GM06990 (cell line): ENCODE measurements at regions not wholly inside any gene's neighbourhood (a gene's known extent, or its start where the extent isn't known, plus 50 kb on each side); places are given as distances from the start of the nearest gene placed in this dataset.

Experiments used
- DNase-seq: peaks from one replicate; pipeline ENCODE4 v3.0.0-alpha.2; 2011; ENCODE audit not compliant: insufficient read length; ENCODE audit errors: extremely low read depth
- H3K27me3 ChIP-seq: replicated peaks from 2 replicates; pipeline ENCODE4 v1.6.0; 2011; ENCODE audit warnings: low read length; ENCODE audit not compliant: control insufficient read depth, insufficient read depth
- H3K36me3 ChIP-seq: 2 replicates; pipeline ENCODE4 v1.5.1; 2011; ENCODE audit warnings: low read length; ENCODE audit not compliant: control insufficient read depth, insufficient read depth
- H3K4me3 ChIP-seq: replicated peaks from 2 replicates; pipeline ENCODE4 v1.5.1; 2011; ENCODE audit warnings: low read depth, mild to moderate bottlenecking, control low read depth, low read length
- CTCF ChIP-seq: IDR thresholded peaks from 2 replicates; pipeline ENCODE4 v1.5.1; 2011; ENCODE audit warnings: low read length, control low read depth, mild to moderate bottlenecking, inconsistent platforms; ENCODE audit not compliant: insufficient read depth, poor library complexity, severe bottlenecking

- H3K4me3 ChIP-seq, result no peak overlapping the region
- H3K36me3 ChIP-seq, result no peaks in the 10 kb centered on the region
- no peaks in the 10 kb centered on the region; the same call in 1 of the 2 replicates for H3K27me3 ChIP-seq
- no peak for DNase-seq
- no peak for TF ChIP-seq CTCF
Measured at GRCh38 chr1:29958271-29958670, 721.9 kb downstream of the PTPRU start.

DNA sequence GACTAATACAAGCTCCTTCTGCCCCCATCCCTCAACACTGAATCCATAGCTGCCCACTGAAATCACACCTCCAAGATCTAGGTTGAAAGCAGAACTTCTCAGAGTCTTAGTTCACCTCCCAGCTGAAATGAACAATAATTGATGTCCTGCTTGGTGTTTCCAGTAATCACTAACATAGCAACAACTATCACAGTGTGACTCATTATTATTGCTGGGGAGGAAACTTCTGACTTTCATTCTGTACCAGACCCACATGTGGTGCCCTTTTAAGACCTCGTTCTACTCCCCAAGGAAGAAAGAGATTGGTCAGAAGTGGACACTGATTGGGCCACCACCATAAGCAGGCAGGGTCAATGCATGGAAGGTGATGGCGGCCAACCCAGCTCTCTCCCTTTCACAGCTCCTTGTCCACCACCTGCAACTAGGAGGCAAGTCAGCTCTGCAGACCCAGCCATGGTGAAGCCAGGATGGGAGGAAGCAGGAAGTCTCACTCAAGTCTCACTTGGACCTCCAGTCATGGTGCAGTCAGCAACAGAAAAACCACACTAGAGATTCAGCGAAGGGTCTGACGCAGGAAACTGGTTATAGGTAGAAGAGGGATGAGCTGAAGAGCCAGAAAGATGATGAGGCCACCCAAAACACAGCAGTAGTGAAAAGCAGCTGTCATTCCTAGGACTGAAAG is 720.2 kb downstream of the PTPRU start:
- no peak for DNase-seq
- no peak for TF ChIP-seq CTCF
- Histone ChIP-seq H3K27me3 (no peaks in the 10 kb centered on the region; the same call in 1 of the 2 replicates), H3K4me3 (no peak overlapping the region), H3K36me3 (no peaks in the 10 kb centered on the region)

- TF ChIP-seq CTCF, result no peak
- no peaks in the 10 kb centered on the region; the same call in 1 of the 2 replicates for H3K27me3 ChIP-seq
- H3K4me3 ChIP-seq, result no peak overlapping the region
- no peaks in the 10 kb centered on the region for H3K36me3 ChIP-seq
- DNase-seq, result no peak
Measured at GRCh38 chr1:29954591-29954990, 718.3 kb downstream of the PTPRU start.

DNA sequence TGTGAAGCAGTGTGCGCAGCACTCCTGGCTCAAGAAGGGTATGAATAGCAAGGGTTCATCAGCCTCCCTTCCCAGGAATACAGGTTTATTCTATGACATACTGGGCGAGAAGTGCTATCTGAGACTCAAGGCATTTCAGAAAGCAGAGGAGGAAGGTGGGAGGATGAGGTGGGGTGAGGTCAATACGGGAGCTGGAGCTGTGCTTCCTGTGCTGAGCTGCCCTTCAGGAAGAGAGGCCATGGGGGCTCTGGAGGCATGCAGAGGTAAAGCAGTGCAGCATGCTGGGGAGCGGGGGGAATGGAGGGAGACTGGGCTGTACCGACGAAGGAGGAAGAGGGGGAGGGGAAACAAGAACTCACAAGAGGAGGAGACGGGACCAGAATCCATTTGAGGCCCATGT is 717.6 kb downstream of the PTPRU start:
- H3K27me3 ChIP-seq, result no peaks in the 10 kb centered on the region; the same call in 1 of the 2 replicates
- no peak for TF ChIP-seq CTCF
- DNase-seq, result no peak
- no peaks in the 10 kb centered on the region for H3K36me3 ChIP-seq
- H3K4me3 ChIP-seq, result no peak overlapping the region

GRCh38 chr1:29949676-29950075 is 713.4 kb downstream of the PTPRU start:
- TF ChIP-seq CTCF, result no peak

GRCh38 chr1:29948581-29948980 is 712.3 kb downstream of the PTPRU start:
- no peaks in the 10 kb centered on the region for H3K36me3 ChIP-seq
- no peak for TF ChIP-seq CTCF
- no peak for DNase-seq
- no peaks in the 10 kb centered on the region for H3K27me3 ChIP-seq
- no peak overlapping the region for H3K4me3 ChIP-seq

More at GRCh38 chr1:29949676-29950075, 713.4 kb downstream of the PTPRU start:
- Histone ChIP-seq H3K27me3 (no peaks in the 10 kb centered on the region; the same call in 1 of the 2 replicates), H3K36me3 (no peaks in the 10 kb centered on the region), H3K4me3 (no peak overlapping the region)
- DNase-seq, result no peak
